Tibial nerve (tissue), 3 donors: ENCODE measurements at regions not wholly inside any gene's neighbourhood (a gene's known extent, or its start where the extent isn't known, plus 50 kb on each side); places are given as distances from the start of the nearest gene placed in this dataset.

ENCODE experiments used
- POLR2A ChIP-seq, 2 donors: fragments of 450-650 bp; IDR thresholded peaks; one replicate each; pipeline ENCODE4 v1.6.1; 2017; ENCODE audit warnings: antibody characterized with exemption in 2 of 2, mild to moderate bottlenecking in 2 of 2, moderate library complexity in 2 of 2
- TF ChIP-seq, protein P1 (sequence below), 5 experiments: fragments of 200-600 bp in 3 of 5; fragments of 450-650 bp in 2 of 5; sonication (generic) in 3 of 5; IDR thresholded peaks; one replicate each; pipeline ENCODE4 v1.5.1; 2016 to 2019; ENCODE audit warnings: antibody characterized with exemption in 5 of 5, mild to moderate bottlenecking in 3 of 5, moderate library complexity in 2 of 5

DNA sequence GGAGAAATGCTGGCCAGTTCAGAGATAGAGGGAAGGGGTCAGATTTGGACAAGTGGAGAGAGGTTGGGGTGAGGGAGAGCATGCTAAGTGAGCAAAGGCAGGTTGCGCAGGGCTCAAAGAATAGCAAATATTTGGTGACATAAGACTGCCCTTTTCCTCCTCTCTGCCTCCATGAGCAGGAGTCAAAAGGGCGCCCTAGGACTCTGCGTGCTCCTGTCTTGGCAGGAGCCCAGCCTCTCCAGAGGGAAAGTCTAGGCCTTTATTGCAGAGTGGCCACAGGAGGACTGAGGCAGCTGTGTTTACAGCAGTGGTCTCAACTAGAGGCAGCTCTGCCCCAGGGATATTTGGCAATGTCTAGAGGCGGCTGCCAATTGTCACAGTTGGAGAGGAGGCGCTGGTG, 165.6 kb downstream of the FAM43A start:
- TF ChIP-seq, protein P1, sequence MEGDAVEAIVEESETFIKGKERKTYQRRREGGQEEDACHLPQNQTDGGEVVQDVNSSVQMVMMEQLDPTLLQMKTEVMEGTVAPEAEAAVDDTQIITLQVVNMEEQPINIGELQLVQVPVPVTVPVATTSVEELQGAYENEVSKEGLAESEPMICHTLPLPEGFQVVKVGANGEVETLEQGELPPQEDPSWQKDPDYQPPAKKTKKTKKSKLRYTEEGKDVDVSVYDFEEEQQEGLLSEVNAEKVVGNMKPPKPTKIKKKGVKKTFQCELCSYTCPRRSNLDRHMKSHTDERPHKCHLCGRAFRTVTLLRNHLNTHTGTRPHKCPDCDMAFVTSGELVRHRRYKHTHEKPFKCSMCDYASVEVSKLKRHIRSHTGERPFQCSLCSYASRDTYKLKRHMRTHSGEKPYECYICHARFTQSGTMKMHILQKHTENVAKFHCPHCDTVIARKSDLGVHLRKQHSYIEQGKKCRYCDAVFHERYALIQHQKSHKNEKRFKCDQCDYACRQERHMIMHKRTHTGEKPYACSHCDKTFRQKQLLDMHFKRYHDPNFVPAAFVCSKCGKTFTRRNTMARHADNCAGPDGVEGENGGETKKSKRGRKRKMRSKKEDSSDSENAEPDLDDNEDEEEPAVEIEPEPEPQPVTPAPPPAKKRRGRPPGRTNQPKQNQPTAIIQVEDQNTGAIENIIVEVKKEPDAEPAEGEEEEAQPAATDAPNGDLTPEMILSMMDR (IDR thresholded peaks at IDR 0.05): no peak
- no peak for TF ChIP-seq POLR2A (IDR thresholded peaks at IDR 0.05)
